ENCODE measurements at regions not wholly inside any gene's neighbourhood (a gene's known extent, or its start where the extent isn't known, plus 50 kb on each side); places are given as distances from the start of the nearest gene placed in this dataset.

GRCh38 chrX:111020283-111020682, 75.7 kb upstream of the PAK3 start:
- Histone ChIP-seq H3K9me3 (no peaks in the 10 kb centered on the region), H3K36me3 (no peaks in the 10 kb centered on the region), H3K4me3 (no peak overlapping the region), H3K27ac (no peak overlapping the region), H3K27me3 (no peaks in the 10 kb centered on the region), H3K4me1 (no peaks in the 10 kb centered on the region)
- DNase-seq (ENCODE audit: extremely low spot score in 2 of 2) = no peak
- TF ChIP-seq POLR2A (IDR thresholded peaks at IDR 0.05) (no peak), POLR2AphosphoS5 (IDR thresholded peaks at IDR 0.05; ENCODE audit: insufficient read depth in 1 of 2, low read depth in 1 of 2) (no peak)
- TF ChIP-seq, protein P1, sequence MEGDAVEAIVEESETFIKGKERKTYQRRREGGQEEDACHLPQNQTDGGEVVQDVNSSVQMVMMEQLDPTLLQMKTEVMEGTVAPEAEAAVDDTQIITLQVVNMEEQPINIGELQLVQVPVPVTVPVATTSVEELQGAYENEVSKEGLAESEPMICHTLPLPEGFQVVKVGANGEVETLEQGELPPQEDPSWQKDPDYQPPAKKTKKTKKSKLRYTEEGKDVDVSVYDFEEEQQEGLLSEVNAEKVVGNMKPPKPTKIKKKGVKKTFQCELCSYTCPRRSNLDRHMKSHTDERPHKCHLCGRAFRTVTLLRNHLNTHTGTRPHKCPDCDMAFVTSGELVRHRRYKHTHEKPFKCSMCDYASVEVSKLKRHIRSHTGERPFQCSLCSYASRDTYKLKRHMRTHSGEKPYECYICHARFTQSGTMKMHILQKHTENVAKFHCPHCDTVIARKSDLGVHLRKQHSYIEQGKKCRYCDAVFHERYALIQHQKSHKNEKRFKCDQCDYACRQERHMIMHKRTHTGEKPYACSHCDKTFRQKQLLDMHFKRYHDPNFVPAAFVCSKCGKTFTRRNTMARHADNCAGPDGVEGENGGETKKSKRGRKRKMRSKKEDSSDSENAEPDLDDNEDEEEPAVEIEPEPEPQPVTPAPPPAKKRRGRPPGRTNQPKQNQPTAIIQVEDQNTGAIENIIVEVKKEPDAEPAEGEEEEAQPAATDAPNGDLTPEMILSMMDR (IDR thresholded peaks at IDR 0.05) = no peak
- intact Hi-C loops (cut with DNase I) = no loop called here

- Histone ChIP-seq H3K4me1 (no peaks in the 10 kb centered on the region), H3K9me3 (no peaks in the 10 kb centered on the region), H3K27me3 (no peaks in the 10 kb centered on the region), H3K36me3 (no peaks in the 10 kb centered on the region), H3K4me3 (no peak overlapping the region), H3K27ac (no peak overlapping the region)
- intact Hi-C loops (cut with DNase I) = loop anchor here (10.0 kb wide), 1 partner anchor 59 kb away; no protein-coding TSS in a partner anchor
- DNase-seq (ENCODE audit: extremely low spot score in 2 of 2) = no peak
- TF ChIP-seq POLR2A (IDR thresholded peaks at IDR 0.05) = no peak
- TF ChIP-seq, protein P1 (IDR thresholded peaks at IDR 0.05) = no peak
- no peak for TF ChIP-seq POLR2AphosphoS5 (IDR thresholded peaks at IDR 0.05; ENCODE audit: insufficient read depth in 1 of 2, low read depth in 1 of 2)
Observed at GRCh38 chrX:111013778-111014455, 82.1 kb upstream of the PAK3 start.

DNA sequence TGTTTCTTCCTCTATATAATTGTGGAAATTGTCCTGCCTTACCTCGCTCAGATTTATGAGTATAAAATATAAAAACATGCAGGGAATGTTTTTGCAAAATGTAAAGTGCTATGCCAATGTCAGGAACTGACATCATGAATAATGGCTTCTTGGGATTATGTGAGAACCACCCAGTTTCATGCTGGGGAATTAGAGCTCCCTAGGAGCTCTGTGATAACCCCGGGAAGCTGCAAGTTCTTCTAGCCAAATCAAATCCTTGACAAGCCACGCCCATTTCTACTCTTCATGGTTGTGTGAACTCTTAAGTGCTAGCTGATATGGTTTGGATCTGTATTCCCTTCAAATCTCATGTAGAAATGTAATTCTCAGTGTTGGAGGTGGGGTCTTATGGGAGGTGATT, 85.9 kb upstream of the PAK3 start:
- Histone ChIP-seq H3K4me1 (no peaks in the 10 kb centered on the region), H3K36me3 (no peaks in the 10 kb centered on the region), H3K4me3 (no peak overlapping the region), H3K9me3 (no peaks in the 10 kb centered on the region), H3K27me3 (no peaks in the 10 kb centered on the region), H3K27ac (no peak overlapping the region)
- intact Hi-C loops (cut with DNase I) = loop anchor here (10.0 kb wide), 1 partner anchor 55 kb away; no protein-coding TSS in a partner anchor
- DNase-seq (ENCODE audit: extremely low spot score in 2 of 2) = no peak
- TF ChIP-seq POLR2AphosphoS5 (IDR thresholded peaks at IDR 0.05; ENCODE audit: insufficient read depth in 1 of 2, low read depth in 1 of 2) = no peak
- no peak for TF ChIP-seq POLR2A (IDR thresholded peaks at IDR 0.05)
- TF ChIP-seq, protein P1 (IDR thresholded peaks at IDR 0.05) = no peak

DNA sequence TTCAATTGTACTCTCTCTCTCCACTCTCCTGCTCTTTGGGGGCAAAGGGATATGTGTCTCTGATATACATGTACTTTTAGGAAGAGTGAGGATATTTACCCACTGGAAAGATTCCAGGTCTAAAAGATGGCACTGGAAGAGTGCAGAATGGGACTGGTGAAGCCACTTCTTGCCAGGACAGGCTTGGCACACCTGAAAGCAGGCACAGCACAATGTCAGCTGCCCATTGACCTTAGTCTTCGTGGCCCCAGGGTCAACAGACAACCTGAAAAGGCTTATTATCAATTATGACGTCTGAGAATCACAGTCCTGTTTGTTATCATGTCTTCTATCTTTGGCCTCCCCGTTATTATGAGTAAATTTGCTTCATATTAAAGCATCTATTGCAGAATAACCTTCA, 86.7 kb upstream of the PAK3 start:
- H3K27me3 ChIP-seq = no peaks in the 10 kb centered on the region
- no peaks in the 10 kb centered on the region for H3K9me3 ChIP-seq
- H3K27ac ChIP-seq = no peak overlapping the region
- intact Hi-C loops (cut with DNase I) = no loop called here
- no peaks in the 10 kb centered on the region for H3K4me1 ChIP-seq
- DNase-seq (ENCODE audit: extremely low spot score in 2 of 2) = no peak
- no peaks in the 10 kb centered on the region for H3K36me3 ChIP-seq
- no peak for TF ChIP-seq POLR2A (IDR thresholded peaks at IDR 0.05)
- TF ChIP-seq, protein P1 (IDR thresholded peaks at IDR 0.05) = no peak
- no peak overlapping the region for H3K4me3 ChIP-seq

DNA sequence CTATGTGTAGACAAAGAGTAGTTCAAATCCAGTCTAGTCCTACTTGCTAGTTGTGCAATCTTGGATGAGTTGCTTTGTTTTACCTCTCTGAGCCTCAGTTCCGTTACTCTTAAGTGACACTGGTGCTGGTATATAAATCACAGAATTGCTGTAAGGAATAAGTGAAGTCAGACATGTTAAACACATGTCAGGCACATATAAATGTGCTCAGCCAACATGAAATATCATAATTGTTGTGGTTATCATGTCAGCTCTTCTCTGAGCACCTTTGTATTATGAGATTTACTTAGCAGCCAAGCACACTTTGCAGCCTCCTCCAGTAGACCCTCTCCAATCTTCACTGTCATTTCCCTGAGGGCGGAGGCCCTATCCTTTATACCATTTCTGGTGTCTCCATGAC, 87.9 kb upstream of the PAK3 start:
- Histone ChIP-seq H3K27ac (no peak overlapping the region), H3K36me3 (no peaks in the 10 kb centered on the region), H3K4me3 (no peak overlapping the region), H3K9me3 (no peaks in the 10 kb centered on the region), H3K4me1 (no peaks in the 10 kb centered on the region), H3K27me3 (no peaks in the 10 kb centered on the region)
- TF ChIP-seq POLR2AphosphoS5 (IDR thresholded peaks at IDR 0.05; ENCODE audit: insufficient read depth in 1 of 2, low read depth in 1 of 2) = no peak
- TF ChIP-seq POLR2A (IDR thresholded peaks at IDR 0.05) = no peak
- DNase-seq (ENCODE audit: extremely low spot score in 2 of 2) = no peak
- intact Hi-C loops (cut with DNase I) = no loop called here

Data from vagina (tissue), 2 donors.